ENCODE measurements at regions not wholly inside any gene's neighbourhood (a gene's known extent, or its start where the extent isn't known, plus 50 kb on each side); places are given as distances from the start of the nearest gene placed in this dataset.

GRCh38 chr14:56733396-56733795, 76.9 kb downstream of the OTX2 start:
- TF ChIP-seq EZH2 (IDR thresholded peaks at IDR 0.05) (no peak), POLR2AphosphoS5 (IDR thresholded peaks at IDR 0.05; ENCODE audit: borderline replicate concordance, low read depth, low read length) (no peak)

Data from SK-N-MC (cell line).